MM.1S (cell line): ENCODE measurements at regions not wholly inside any gene's neighbourhood (a gene's known extent, or its start where the extent isn't known, plus 50 kb on each side); places are given as distances from the start of the nearest gene placed in this dataset.

Experiments used
- DNase-seq: peaks from one replicate; pipeline ENCODE4 v3.0.0-alpha.2; 2015
- H2AFZ ChIP-seq: fragments of 300-600 bp; sonication (generic); 2 replicates; pipeline ENCODE4 v1.6.0; 2016; ENCODE audit warnings: antibody characterized with exemption, low read length
- H3F3A ChIP-seq: fragments of 300-600 bp; sonication (generic); 2 replicates; pipeline ENCODE4 v1.6.1; 2016; ENCODE audit warnings: mild to moderate bottlenecking, antibody characterized with exemption, low read length, moderate library complexity, mixed read lengths; ENCODE audit not compliant: insufficient read depth
- H3K27ac ChIP-seq: fragments of 300-600 bp; sonication (generic); 2 replicates; pipeline ENCODE4 v1.5.1; 2016; ENCODE audit warnings: mild to moderate bottlenecking, low read length
- H3K27me3 ChIP-seq: fragments of 300-600 bp; sonication (generic); replicated peaks from 2 replicates; pipeline ENCODE4 v1.6.0; 2016; ENCODE audit warnings: low read length; ENCODE audit not compliant: insufficient read depth
- H3K36me3 ChIP-seq: fragments of 300-600 bp; sonication (generic); replicated peaks from 2 replicates; pipeline ENCODE4 v1.6.1; 2016; ENCODE audit warnings: mild to moderate bottlenecking, low read length, mixed read lengths; ENCODE audit not compliant: insufficient read depth
- H3K4me1 ChIP-seq: fragments of 300-600 bp; sonication (generic); 2 replicates; pipeline ENCODE4 v1.6.1; 2016; ENCODE audit warnings: low read length, mixed read lengths
- H3K4me2 ChIP-seq: fragments of 300-600 bp; sonication (generic); 2 replicates; pipeline ENCODE4 v1.6.0; 2016; ENCODE audit warnings: low read depth, low read length
- H3K4me3 ChIP-seq: fragments of 300-600 bp; sonication (generic); 2 replicates; pipeline ENCODE4 v1.5.1; 2016; ENCODE audit warnings: low read length, mixed read lengths
- H3K79me2 ChIP-seq: fragments of 300-600 bp; sonication (generic); 2 replicates; pipeline ENCODE4 v1.6.1; 2016; ENCODE audit warnings: mixed run types, low read length, mixed read lengths
- H3K9ac ChIP-seq: fragments of 300-600 bp; sonication (generic); 2 replicates; pipeline ENCODE4 v1.6.1; 2016; ENCODE audit warnings: low read length, mixed read lengths
- H3K9me2 ChIP-seq: fragments of 300-600 bp; sonication (generic); replicated peaks from 2 replicates; pipeline ENCODE4 v1.6.1; 2016; ENCODE audit warnings: mild to moderate bottlenecking, low read length, mixed read lengths; ENCODE audit not compliant: insufficient read depth
- H3K9me3 ChIP-seq: fragments of 300-600 bp; sonication (generic); replicated peaks from 2 replicates; pipeline ENCODE4 v1.6.1; 2016; ENCODE audit warnings: mild to moderate bottlenecking, low read length, mixed read lengths; ENCODE audit not compliant: insufficient read depth
- H4K20me1 ChIP-seq: fragments of 300-600 bp; sonication (generic); 2 replicates; pipeline ENCODE4 v1.6.1; 2016; ENCODE audit warnings: mild to moderate bottlenecking, low read length, moderate library complexity, mixed read lengths; ENCODE audit not compliant: insufficient read depth
- EZH2 ChIP-seq: fragments of 300-600 bp; sonication (generic); optimal IDR thresholded peaks from 2 replicates; pipeline ENCODE3; 2017; ENCODE audit warnings: low read depth, mild to moderate bottlenecking, antibody characterized with exemption, low read length, mixed read lengths
- EZH2phosphoT487 ChIP-seq: fragments of 300-600 bp; sonication (generic); IDR thresholded peaks from 2 replicates; pipeline ENCODE4 v1.6.1; 2018; ENCODE audit warnings: antibody characterized with exemption, low read length
- TF ChIP-seq, protein P1 (sequence below): fragments of 300-600 bp; sonication (generic); IDR thresholded peaks from 2 replicates; pipeline ENCODE4 v1.5.1; 2016; ENCODE audit warnings: antibody characterized with exemption, low read length, mixed read lengths

- Histone ChIP-seq H3K4me3 (no peak overlapping the region), H2AFZ (no peak overlapping the region)
These were observed 544.1 kb downstream of the SOX11 start for GRCh38 chr2:6236317-6236716.

GRCh38 chr2:6237039-6237660, 545.0 kb downstream of the SOX11 start:
- Histone ChIP-seq H2AFZ (no peak overlapping the region), H3K4me1 (no peaks in the 10 kb centered on the region), H3K4me3 (no peak overlapping the region), H3K9ac (no peak overlapping the region), H3F3A (no peaks in the 10 kb centered on the region), H3K36me3 (no peaks in the 10 kb centered on the region), H3K27me3 (no peaks in the 10 kb centered on the region), H3K4me2 (no peak overlapping the region), H3K79me2 (no peaks in the 10 kb centered on the region), H3K27ac (no peak overlapping the region), H3K9me2 (no peaks in the 10 kb centered on the region), H4K20me1 (no peaks in the 10 kb centered on the region), H3K9me3 (no peaks in the 10 kb centered on the region)
- no peak for DNase-seq
- TF ChIP-seq, protein P1, sequence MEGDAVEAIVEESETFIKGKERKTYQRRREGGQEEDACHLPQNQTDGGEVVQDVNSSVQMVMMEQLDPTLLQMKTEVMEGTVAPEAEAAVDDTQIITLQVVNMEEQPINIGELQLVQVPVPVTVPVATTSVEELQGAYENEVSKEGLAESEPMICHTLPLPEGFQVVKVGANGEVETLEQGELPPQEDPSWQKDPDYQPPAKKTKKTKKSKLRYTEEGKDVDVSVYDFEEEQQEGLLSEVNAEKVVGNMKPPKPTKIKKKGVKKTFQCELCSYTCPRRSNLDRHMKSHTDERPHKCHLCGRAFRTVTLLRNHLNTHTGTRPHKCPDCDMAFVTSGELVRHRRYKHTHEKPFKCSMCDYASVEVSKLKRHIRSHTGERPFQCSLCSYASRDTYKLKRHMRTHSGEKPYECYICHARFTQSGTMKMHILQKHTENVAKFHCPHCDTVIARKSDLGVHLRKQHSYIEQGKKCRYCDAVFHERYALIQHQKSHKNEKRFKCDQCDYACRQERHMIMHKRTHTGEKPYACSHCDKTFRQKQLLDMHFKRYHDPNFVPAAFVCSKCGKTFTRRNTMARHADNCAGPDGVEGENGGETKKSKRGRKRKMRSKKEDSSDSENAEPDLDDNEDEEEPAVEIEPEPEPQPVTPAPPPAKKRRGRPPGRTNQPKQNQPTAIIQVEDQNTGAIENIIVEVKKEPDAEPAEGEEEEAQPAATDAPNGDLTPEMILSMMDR, result no peak
- no peak for TF ChIP-seq EZH2
- no peak for TF ChIP-seq EZH2phosphoT487

More at GRCh38 chr2:6236317-6236716, 544.1 kb downstream of the SOX11 start:
- no peaks in the 10 kb centered on the region for H3K27me3 ChIP-seq
- no peak overlapping the region for H3K4me2 ChIP-seq
- H3K9me2 ChIP-seq, result no peaks in the 10 kb centered on the region
- H3K36me3 ChIP-seq, result no peaks in the 10 kb centered on the region
- H3K79me2 ChIP-seq, result no peaks in the 10 kb centered on the region
- no peaks in the 10 kb centered on the region for H3K9me3 ChIP-seq
- H3K9ac ChIP-seq, result no peak overlapping the region
- no peak for DNase-seq
- no peaks in the 10 kb centered on the region for H4K20me1 ChIP-seq
- no peak overlapping the region for H3K27ac ChIP-seq
- TF ChIP-seq EZH2, result no peak
- no peak for TF ChIP-seq EZH2phosphoT487
- TF ChIP-seq, protein P1, result no peak
- H3F3A ChIP-seq, result no peaks in the 10 kb centered on the region
- no peaks in the 10 kb centered on the region for H3K4me1 ChIP-seq

DNA sequence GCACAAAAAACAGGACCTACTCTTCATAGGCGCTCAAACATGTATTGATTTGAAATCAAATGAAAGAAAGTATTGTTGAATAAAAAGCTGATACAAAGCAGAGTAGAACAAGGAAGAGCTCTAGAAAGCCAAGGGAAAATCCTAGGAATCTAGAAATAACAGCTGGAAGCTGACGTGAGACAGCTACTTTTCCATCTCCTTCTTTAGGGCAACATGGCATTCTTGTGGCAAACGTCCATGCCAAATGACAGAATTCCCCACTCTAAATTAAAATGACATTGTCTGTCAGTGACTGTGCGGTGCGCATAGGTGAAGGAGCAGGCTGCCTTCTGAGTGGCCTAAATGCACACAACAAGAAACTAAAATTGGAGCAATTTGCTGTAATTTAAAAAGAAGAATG, 557.4 kb downstream of the SOX11 start:
- Histone ChIP-seq H3K9me2 (no peaks in the 10 kb centered on the region), H3K27ac (no peak overlapping the region), H2AFZ (no peak overlapping the region), H3K4me3 (no peak overlapping the region), H4K20me1 (no peaks in the 10 kb centered on the region), H3K4me2 (no peak overlapping the region), H3K4me1 (no peaks in the 10 kb centered on the region), H3K9me3 (no peaks in the 10 kb centered on the region), H3K27me3 (no peaks in the 10 kb centered on the region), H3K36me3 (no peaks in the 10 kb centered on the region), H3K79me2 (no peaks in the 10 kb centered on the region), H3K9ac (no peak overlapping the region), H3F3A (no peaks in the 10 kb centered on the region)
- TF ChIP-seq, protein P1, result no peak
- no peak for DNase-seq
